GM12891 (cell line): ENCODE measurements at regions not wholly inside any gene's neighbourhood (a gene's known extent, or its start where the extent isn't known, plus 50 kb on each side); places are given as distances from the start of the nearest gene placed in this dataset.

Source experiments
- POLR2A ChIP-seq: IDR thresholded peaks from 2 replicates; pipeline ENCODE4 v1.6.1; 2011; ENCODE audit warnings: low read depth, low read length, control low read depth
- POLR2AphosphoS5 ChIP-seq: IDR thresholded peaks from 2 replicates; pipeline ENCODE4 v1.6.1; 2011; ENCODE audit warnings: low read depth, low read length, control low read depth

DNA sequence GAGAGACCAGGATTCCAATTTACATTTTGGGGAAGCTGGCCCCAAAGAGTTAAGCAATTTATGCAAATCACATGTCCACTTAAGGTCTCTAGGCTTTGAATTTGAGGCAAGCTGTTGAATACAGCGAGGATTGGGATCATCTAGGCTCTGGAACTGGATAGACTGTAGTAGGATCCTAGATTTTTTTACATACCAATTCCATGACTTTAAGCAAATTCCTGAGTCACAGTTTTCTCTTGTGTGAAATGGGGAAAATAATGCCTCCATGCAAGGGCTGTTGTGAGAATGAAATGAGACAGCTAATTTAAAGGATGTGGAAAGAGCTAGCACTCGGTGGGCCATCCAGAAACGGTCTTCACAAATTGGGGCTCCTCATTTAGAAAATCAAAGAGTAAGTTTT lies 103.4 kb downstream of the MINAR1 start:
- TF ChIP-seq POLR2A (no peak), POLR2AphosphoS5 (no peak)
